ENCODE measurements at regions not wholly inside any gene's neighbourhood (a gene's known extent, or its start where the extent isn't known, plus 50 kb on each side); places are given as distances from the start of the nearest gene placed in this dataset.

GRCh38 chr5:71937921-71938698, 169.2 kb upstream of the MAP1B start:
- no peak for TF ChIP-seq MXI1 (IDR thresholded peaks at IDR 0.05; ENCODE audit: borderline replicate concordance, low read depth, low read length)
- no peak for TF ChIP-seq CTCF (conservative IDR thresholded peaks at IDR 0.05; ENCODE audit: low read depth, low read length)
- no peak for TF ChIP-seq FOS (IDR thresholded peaks at IDR 0.05; ENCODE audit: low read depth, low read length)
- TF ChIP-seq POLR2A (IDR thresholded peaks at IDR 0.05; ENCODE audit: low read depth, low read length) = no peak
- TF ChIP-seq MAFK (IDR thresholded peaks at IDR 0.05; ENCODE audit: low read depth, low read length) = no peak
- no peak for TF ChIP-seq BHLHE40 (IDR thresholded peaks at IDR 0.05; ENCODE audit: low read depth, low read length)
- no peak for TF ChIP-seq RCOR1 (IDR thresholded peaks at IDR 0.05; ENCODE audit: insufficient replicate concordance, low read length)
- no peak for TF ChIP-seq CEBPB (IDR thresholded peaks at IDR 0.05; ENCODE audit: low read depth, low read length)
- no peak for TF ChIP-seq RAD21 (IDR thresholded peaks at IDR 0.05; ENCODE audit: low read length)
- TF ChIP-seq SMC3 (IDR thresholded peaks at IDR 0.05; ENCODE audit: low read depth, low read length) = no peak

All from IMR-90 (cell line).